ENCODE measurements at regions not wholly inside any gene's neighbourhood (a gene's known extent, or its start where the extent isn't known, plus 50 kb on each side); places are given as distances from the start of the nearest gene placed in this dataset.

- TF ChIP-seq POLR2AphosphoS5 (IDR thresholded peaks at IDR 0.05) = no peak
- TF ChIP-seq, protein P1, sequence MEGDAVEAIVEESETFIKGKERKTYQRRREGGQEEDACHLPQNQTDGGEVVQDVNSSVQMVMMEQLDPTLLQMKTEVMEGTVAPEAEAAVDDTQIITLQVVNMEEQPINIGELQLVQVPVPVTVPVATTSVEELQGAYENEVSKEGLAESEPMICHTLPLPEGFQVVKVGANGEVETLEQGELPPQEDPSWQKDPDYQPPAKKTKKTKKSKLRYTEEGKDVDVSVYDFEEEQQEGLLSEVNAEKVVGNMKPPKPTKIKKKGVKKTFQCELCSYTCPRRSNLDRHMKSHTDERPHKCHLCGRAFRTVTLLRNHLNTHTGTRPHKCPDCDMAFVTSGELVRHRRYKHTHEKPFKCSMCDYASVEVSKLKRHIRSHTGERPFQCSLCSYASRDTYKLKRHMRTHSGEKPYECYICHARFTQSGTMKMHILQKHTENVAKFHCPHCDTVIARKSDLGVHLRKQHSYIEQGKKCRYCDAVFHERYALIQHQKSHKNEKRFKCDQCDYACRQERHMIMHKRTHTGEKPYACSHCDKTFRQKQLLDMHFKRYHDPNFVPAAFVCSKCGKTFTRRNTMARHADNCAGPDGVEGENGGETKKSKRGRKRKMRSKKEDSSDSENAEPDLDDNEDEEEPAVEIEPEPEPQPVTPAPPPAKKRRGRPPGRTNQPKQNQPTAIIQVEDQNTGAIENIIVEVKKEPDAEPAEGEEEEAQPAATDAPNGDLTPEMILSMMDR (IDR thresholded peaks at IDR 0.05) = no peak
Observed at GRCh38 chr1:121517586-121518230, 332.9 kb downstream of the SRGAP2C start.

Data from prostate gland (tissue), 2 donors.